ENCODE measurements at regions not wholly inside any gene's neighbourhood (a gene's known extent, or its start where the extent isn't known, plus 50 kb on each side); places are given as distances from the start of the nearest gene placed in this dataset.

GRCh38 chr12:124160097-124160756, 134.7 kb upstream of the RFLNA start:
- TF ChIP-seq CTCF (IDR thresholded peaks at IDR 0.05), result no peak
- no peak for TF ChIP-seq SIN3A (IDR thresholded peaks at IDR 0.05; ENCODE audit: borderline replicate concordance, insufficient read depth, low read depth, low read length)
- TF ChIP-seq TCF7L2 (IDR thresholded peaks at IDR 0.05; ENCODE audit: low read depth, low read length), result no peak
- no peak for TF ChIP-seq POLR2AphosphoS5 (IDR thresholded peaks at IDR 0.05; ENCODE audit: low read depth, low read length)

Data from Panc1 (cell line).